Retina (tissue), 1 donor: ENCODE measurements at regions not wholly inside any gene's neighbourhood (a gene's known extent, or its start where the extent isn't known, plus 50 kb on each side); places are given as distances from the start of the nearest gene placed in this dataset.

ENCODE experiments used
- DNase-seq: peaks from one replicate; pipeline ENCODE4 v3.0.0-alpha.2; 2016

DNA sequence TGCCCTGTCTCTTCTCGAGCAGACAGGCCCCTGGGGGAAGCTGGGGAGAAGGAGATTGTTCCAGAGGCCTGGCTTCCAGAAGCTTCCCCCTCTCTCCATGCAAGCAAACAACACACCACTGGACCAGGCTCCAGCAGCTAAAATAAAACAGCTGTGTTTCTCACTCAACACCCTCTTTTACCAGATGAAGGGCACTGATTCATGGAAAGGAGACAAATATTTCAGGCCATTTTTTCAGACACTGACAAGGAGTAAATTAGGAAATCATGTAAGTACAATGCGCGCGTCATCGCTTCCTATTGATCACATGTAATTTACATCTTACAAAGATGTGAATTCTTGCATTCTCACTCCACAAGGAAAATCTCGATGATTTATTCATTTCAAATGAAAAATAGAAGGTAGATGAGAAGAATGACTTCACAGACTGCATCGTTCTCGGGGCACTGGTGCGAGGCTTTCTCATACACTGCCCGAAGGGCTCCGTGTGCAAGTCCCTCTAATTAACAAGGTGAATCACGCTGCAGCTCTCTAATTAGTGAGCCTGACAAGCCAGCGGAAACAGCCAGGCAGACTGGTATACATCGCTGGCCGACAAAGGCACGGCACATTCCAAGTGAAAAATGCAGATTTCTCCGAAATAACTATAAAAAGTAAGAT is 153.6 kb downstream of the KCTD15 start:
- peak; percentile 56 for DNase-seq

DNA sequence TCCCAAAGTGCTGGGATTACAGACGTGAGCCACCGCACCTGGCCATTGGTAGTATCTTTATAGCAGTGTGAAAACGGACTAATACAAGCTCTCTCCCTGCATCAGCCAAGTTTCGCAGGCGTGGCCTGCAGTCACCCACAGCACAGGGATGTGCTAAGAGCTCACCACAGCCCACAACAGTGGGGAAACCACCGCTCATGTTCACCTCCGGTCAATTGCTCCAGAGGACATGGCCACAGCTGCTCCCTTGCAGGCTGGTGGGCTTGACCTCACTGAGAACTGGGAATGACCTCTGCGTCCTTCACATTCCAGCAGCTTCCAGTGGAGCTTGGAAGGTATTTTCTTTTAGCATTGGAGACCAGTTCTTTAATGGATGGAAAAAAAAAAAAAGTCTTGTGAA is 156.4 kb downstream of the KCTD15 start:
- DNase-seq, result peak; percentile 19

DNA sequence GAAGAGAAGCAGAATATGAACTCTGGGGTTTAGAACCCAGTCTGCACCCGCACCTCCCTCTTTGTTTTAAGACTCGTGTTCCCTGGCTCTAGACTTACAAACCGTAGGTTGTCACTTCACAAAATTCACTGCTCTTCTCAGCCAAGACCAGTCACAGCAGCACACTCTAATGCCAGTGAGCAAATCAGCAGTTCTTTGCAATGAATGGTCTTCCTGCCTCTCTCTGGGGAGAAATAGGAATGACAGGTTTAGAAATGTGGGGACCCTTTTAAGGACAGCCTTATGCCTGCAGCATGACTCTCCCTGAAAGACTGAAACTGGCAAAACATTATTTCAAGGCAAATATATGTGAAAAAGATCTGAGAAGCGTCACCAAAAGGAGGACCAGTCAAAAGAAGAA is 156.9 kb downstream of the KCTD15 start:
- DNase-seq, result no peak

DNA sequence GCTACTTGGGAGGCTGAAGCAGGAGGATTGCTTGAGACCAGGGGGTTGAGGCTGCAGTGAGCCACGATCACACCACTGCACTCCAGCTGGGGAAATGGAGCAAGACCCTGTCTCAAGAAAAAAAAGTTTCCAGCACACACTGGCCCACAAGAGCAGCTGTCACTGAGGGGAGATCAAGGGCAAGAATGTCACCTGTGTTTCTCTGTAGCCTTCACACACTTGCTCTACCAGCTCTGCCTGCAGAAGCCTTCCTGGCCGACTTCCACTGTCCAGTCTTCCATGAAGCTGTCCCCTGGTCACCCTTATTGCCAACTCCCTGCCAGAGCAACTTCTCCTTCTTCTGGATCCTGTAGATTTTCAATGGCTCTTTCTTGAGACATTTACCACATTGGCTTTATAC is 158.0 kb downstream of the KCTD15 start:
- no peak for DNase-seq

DNA sequence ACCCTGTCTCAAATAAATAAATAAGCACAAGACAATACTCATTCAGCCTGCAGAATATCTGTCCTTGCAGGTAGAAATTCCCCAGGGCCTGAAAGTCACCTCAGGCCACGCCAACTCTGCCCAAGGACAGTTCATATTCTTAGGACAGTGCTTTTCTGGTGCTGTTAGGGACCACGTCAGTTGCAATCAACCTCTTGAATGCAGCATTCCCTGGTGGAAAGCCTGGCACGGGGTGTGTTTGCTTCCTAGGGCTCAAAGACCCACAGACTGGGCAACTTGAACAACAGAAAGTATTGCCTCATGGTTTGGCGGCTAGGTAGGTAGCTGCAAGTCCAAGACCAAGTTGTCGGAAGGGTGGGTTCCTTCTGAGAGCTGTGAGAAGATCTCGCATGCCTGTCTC is 160.3 kb downstream of the KCTD15 start:
- no peak for DNase-seq

DNA sequence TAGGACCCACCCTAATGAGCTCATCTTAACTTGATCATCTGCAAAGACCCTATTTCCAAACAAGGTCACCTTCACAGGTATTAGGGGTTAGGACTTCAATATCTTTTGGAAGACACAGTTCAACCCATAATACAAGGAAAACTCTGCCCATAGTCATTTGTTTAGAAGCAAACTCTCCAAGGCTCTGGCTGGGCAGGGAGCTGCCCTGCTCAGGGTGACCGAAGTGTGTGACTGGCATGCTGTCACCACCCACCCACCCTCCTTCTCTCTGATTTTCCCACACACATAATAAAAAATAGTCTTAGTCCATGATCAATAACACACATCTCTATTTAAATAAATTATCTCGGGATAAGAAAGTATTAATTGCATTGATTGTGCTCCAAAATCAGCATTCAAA is 161.1 kb downstream of the KCTD15 start:
- DNase-seq, result no peak

DNA sequence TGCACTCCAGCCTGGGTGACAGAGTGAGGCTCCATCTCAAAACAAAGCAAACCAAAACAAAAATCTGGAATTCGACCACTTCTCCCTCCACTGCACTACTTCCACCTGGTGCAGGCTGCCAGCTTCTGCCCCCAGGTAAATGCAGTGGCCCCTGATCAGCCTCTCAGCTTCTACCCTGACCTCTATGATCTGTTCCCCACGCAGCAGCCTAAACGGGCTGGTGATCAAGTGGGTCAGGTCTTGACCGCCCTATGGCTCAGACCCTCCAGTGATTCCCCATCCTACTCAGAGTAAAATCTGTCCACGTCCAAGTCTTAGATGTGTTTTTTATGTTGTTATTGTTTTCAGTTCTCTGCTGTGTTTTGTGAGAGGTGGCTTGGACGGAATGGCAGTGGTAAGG is 163.9 kb downstream of the KCTD15 start:
- no peak for DNase-seq

DNA sequence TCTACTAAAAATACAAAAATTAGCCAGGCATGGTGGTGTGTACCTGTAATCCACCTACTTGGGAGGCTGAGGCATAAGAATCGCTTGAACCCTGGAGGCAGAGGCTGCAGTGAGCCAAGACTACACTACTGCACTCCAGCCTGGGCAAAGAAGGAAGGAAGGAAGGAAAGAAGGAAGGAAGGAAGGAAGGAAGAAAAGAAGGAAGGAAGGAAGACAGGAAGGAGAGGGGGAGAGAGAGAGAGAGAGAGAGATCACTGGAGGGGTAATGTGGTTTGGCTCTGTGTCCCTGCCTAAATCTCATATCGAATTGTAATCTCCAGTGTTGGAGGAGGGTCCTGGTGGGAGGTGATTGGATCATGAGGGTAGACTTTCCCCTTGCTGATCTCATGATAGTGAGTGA is 165.5 kb downstream of the KCTD15 start:
- DNase-seq, result no peak

DNA sequence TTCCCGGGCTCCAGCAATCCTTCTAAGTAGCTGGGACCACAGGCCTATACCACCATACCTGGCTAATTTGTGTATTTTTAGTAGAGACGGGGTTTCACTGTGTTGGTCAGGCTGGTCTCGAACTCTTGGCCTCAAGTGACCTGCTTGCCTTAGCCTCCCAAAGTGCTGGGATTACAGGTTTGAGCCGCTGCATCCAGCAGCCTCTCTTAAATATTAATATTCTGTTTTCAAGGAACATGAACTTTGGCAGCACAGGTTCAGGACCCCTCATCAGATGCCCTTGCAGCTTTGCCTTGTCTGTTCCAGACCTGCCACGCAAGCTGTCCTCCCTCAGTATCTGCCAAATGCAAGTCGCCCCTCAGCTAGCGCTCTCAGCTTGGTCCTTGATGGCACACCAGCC is 166.8 kb downstream of the KCTD15 start:
- no peak for DNase-seq

DNA sequence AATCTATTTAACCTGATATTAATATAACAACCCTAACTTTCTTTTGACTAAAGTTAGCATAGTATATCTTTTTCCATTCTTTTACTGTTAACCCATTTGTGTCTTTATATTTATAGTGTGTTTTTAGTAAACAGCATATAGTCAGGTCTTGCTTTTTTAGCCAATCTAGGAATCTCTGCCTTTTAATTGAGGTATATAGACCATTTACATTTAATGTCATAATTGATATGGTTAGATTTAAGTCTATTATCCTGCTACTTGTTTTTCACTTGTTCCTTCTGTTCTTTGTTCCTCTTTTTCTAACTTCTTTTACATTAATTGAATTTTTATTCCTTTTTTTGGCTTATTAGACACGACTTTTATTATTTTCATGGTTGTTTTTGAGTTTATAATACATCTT is 174.4 kb downstream of the KCTD15 start:
- DNase-seq, result no peak

DNA sequence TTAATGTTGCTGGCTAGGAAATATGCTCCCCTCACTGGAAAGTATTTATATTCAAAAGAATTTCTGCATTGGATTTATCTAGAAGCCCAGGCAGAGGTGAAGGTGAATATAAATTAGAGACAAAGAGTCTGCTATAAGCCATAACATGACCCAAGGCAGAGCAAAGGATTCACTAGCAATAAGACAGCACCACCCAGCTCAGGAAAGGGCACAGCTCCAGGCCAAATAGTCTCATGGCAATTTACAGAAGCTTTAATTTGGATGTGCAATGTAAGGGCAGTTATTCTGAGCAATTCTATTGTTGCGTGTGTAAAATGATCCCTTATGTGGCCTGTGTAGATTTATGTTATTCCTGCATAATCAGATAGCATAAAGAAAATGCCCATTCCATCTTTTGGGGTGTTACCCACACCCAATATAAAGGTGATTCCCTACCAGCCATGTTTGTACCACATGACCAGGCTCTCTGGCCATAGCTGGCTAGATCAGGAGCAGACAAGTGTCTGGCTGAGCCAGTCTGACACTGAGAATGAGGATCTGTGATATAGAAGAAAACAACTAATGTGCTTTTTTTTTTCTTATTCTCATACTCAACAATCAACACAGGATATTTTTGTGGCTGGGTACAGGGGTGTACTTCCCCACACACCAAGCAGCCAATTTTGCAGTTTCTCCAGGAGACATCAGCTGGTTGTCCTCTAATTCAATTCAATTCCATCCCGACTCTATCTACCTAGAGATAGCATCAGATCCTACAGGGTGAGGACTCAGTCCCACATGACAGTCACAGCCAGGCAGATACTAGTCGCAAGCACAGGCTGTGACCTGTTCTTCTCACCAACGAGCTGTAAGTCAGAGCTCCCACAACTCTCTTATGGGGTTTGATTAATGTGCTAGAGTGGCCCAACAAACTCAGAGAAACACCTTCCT is 181.4 kb downstream of the KCTD15 start:
- no peak for DNase-seq

DNA sequence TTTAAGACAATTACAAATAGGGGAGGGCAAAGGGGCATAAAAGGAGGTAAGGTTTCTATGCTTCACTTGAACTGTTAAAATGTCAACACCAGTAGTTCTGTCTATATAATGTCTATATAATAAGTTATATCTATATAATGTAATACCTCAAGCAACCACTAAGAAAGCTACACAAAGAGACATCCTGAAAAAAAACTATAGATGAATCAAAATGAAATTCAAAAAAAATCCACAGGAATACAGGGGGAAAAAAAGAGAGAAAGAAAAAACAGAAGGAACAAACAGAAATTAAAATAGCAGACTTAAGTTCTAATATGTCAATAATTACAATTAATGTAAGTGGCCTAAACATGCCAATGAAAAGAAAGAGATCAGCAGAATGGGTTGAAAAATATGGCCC is 186.0 kb downstream of the KCTD15 start:
- DNase-seq, result no peak

DNA sequence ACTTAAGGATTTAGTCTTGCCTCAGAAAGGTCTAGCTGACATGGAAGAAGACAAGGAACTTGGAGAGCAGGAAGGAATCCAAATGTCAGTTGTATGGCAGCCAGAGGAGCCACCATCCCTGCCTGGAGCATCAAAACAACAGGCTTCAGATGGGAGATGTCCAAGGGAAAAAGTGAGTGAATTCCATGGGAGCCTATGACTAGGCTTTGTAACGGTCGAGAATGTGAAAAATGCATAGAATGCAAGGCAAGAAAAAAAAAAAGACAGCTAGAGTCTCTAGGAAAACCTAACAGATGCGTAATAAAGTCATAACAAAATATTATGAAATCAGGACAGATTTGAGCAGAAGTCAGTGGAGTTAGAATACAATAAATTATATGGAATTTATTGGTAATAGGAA is 183.7 kb upstream of the LSM14A start:
- DNase-seq, result no peak

DNA sequence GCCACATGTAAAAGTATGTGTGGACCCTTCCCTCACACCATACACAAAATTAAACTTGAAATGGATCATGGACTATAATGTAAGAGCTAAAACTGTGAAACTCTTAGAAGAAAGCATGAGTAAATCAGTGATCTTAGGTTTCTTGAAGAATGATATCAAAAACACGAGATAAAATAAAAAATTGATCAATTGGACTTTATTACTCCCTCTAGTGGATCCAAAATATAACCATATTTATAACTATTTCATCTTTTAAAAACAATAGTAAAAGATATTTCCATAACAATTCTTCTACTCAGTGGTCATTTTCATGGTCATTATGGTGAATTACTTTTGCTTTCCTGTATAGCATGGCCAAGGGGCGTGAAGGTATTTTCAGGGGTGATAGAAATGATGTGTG is 174.6 kb upstream of the LSM14A start:
- no peak for DNase-seq

DNA sequence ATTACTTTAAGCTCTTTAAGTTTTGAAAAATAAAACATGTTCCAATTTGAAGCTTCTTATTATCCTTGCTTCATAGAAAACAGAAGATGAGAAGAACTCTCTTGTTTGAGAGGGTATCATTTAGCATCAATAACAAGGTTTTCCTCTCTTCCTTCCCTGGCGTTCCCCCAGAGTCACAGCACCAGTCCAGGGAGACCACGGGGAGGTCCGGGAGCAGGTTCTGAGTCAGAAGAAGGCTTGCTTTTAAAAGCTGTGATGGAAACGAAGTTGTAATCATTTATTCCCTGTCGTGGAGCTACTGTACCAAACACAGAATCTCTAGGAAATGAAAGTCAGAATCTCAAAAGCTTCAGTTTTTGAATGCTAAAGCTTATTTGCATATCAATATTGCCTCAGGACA is 174.0 kb upstream of the LSM14A start:
- DNase-seq, result no peak

DNA sequence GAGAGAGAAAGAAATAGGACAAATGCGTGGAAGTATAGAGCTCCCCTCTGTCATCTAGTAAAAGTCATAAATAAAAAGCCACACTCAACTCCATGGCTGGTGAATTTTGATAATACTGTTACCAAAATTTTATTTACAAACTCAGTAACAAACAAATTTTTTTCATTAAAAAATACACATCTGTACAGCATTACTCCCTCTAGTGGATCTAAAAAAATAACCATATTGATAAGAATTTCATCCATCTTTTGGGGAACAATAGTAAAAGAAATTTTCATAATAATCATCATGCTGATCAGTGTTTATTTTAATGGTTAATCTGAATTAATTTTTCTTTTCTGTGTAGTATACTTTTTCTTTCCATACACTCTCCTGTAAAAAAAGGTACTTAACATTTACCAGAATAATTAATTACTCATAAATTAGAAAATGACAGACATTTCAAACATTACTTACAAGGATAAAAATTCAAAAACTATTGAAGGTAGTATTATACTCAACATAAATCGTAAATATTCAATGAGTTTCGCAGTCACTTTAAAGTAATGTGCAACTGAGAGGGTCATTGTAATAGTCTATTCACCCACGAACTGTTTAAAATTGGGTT is 173.5 kb upstream of the LSM14A start:
- no peak for DNase-seq

DNA sequence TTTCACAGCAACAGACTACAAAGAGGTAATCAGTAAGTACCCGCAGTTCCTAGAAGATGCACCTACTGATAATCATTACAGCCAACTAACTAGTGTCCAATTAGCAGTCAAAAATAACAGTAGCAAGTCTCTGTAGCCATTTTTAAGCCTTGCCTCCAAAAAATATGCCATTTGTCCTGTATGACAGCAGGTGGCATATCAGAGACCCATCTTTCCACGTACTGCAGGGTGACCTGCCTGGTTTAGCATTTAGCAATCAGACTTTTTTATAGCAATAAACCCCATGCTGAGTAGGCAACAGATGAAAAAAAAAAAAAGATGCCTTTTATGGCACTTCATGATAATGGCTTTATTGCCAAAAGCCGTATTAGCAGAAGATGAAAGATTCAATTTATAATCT is 155.3 kb upstream of the LSM14A start:
- DNase-seq, result no peak

DNA sequence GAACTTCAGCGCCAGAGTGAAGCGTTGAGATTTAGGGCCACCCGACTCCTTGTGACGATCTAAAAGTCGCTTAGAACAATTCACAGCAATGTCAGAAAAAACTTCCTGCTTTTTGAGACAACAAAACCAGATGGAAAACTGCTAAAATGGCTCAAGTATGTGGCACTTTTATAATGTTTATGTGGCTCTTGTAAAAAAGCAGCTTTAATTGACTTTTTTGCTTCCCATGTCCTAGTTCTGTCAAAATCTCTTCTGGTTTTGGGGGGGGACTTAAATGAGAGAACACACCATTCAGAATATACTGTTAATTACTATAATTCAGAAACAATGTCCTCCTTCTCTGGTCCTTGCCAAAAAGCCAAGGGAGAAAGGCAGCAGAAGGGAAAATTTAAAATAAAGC is 154.7 kb upstream of the LSM14A start:
- DNase-seq, result no peak

DNA sequence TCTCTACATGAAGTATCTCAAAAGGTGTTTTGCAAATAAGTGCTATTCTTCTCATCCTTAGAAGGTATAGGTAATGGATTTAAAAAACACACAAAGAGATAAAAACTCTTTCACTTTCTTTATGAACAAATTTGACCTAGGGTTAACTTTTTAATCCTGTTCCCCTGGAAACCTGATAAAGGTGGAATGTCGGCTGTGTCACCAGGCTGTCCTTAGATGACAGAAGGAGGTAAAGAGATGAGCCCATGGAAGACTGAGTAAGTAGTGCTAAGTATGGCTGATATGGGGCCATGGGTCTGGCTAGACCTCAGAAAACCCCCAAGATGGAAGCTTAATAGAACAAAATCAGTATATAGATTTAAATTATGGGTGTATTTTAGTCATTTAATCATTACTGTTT is 153.8 kb upstream of the LSM14A start:
- DNase-seq, result no peak

DNA sequence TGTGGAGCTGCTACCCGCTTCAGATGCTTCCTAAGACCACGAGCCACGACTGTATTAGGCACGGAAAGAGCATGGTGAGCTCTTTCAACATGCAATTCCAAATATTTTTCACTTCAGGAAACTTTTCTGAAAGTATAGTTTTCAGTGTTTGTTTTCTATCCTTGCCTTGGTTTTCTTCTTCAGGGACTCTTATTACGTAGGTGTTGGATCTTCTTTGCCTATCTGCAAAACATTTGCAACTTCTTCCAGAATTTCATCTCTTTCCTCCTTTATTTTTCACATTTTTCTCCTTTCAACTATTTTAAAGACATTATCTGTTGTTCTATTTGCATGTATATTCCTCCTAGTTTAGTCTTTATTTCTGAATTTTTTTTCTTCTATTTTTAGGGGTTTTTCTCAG is 148.9 kb upstream of the LSM14A start:
- no peak for DNase-seq

DNA sequence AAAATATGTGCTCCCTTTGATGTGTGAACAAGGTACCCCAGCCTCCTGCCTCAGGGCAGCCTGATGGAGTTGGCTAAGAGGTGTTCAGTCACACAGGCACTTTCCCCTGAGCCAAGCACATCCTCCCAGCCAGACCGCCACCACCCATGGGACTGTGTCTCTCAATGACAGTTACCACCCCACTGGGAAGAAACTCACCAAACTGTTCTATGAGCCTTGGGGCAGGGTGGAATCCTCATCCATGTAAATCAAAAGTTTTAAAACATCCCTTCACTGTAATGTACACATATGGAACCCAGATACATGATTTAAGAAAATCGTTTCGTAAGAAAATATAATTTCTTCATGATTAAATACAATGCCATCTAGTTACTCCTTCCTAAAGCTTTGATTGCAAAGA is 138.4 kb upstream of the LSM14A start:
- no peak for DNase-seq

DNA sequence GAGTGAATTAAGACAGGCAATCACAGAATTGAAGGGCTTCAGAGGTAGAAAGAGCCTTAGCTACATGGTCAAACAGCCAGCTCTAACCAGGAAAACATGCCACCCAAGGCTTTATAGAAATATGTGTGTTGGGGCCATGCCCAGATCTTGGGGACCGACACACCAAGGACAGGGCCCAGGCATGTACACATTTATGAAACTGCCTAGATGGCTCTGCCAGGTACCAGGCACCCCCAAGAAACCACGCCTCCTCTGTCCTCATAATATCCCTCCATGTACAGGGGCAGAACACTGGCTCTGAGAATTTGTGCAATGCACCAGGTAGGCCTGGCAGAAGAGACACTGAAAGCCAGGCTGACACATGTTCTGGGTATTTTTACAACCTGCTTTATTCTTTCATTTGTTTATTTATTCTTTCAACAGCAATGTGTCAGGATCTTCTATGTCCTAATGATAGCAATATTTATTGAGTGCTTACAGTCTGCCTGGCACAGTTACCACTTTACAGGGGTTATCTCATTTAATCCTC is 137.9 kb upstream of the LSM14A start:
- DNase-seq, result no peak

DNA sequence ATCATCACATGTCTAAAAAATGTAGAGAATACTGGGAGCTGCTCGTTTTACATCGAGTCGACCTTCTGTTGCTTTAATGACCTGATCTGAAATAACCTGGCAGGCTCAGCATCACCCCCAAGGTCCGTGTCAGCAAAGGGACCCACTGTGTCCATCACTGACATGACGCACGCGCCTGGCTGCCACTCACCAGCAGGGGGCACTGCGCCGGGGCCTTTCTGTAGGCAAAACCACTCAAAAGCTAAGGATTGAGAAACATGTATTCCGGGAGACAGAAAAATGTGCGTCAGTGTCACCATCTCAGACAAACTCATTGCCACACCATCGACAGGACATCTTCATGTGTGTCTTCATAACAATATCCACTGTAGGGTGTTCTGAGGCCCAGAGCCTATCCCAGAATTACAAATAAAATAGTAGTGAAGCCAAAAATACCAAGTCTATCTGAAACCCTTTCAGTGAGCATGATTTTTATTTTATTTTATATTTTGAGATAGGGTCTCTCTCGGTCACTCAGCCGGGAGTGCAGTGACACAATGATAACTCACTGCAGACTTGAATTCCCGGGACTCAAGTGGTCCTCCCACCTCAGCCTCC is 130.3 kb upstream of the LSM14A start:
- peak; percentile 61 for DNase-seq

DNA sequence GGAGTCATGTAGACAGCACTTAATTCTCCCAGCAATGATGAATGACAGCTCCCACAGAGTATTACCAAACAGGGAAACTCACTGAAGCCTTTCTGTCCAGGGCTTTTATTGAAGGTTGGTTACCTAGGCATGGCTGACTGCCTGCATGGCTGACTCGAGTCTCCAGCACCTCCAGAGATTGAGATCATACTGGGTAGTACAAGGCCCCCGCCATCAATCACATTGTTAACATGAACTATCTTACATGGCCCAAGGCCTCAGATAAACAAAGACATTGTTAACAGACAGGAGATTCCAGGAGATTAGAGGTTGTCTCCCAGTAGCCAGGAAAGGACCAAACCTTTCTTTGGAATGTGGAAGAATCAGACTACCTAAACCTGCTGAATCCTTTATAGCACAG is 128.3 kb upstream of the LSM14A start:
- no peak for DNase-seq
